ENCODE measurements at regions not wholly inside any gene's neighbourhood (a gene's known extent, or its start where the extent isn't known, plus 50 kb on each side); places are given as distances from the start of the nearest gene placed in this dataset.

DNA sequence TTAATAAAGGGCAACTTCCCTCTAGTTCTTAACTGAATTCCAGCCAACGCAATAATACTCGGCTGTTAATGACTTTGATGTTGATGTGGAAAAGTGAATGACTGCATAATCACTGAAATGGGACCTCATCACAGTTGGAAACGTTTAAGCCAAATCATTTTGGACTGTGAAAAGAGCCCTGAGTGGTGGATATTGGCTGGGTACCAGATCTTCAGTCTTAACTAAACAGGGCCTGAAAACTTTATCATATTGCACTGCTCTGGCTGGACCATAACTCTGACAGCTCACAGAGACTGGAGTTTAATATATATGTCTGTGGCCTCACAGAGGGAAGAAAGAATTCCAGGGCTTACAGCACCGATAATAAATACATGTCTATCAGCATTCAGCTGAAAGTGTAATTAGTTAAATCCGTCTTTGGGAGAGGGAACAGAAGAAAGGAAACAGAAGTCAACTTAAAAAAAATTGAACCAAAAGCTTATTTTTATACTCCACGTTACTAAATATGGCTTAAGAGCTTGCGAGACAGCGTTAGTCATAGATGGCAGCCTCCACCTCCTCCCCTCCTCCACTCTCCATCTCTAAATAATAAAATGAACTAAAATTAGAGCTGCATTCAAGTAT is 222.3 kb upstream of the CDIN1 start:
- no peak for TF ChIP-seq CTCF (conservative IDR thresholded peaks at IDR 0.05 in 1 of 2, IDR thresholded peaks at IDR 0.05 in 1 of 2; ENCODE audit: low read depth in 1 of 2, low read length in 2 of 2)
- TF ChIP-seq EZH2 (IDR thresholded peaks at IDR 0.05; ENCODE audit: low read length, missing control alignments) = no peak
